GM23338 (cell line): ENCODE measurements at regions not wholly inside any gene's neighbourhood (a gene's known extent, or its start where the extent isn't known, plus 50 kb on each side); places are given as distances from the start of the nearest gene placed in this dataset.

Source experiments
- CTCF ChIP-seq, 2 experiments: fragments of 200-600 bp in 1 of 2; sonication (generic) in 1 of 2; conservative IDR thresholded peaks; 2 replicates each; pipeline versions ENCODE4 v1.5.1 to v1.6.1; 2016 to 2017; ENCODE audit warnings: antibody characterized with exemption in 2 of 2, low read depth in 2 of 2, mild to moderate bottlenecking in 2 of 2, moderate library complexity in 1 of 2
- EZH2 ChIP-seq: fragments of 200-600 bp; sonication (generic); IDR thresholded peaks from one replicate; pipeline ENCODE4 v1.8.0; 2017; ENCODE audit warnings: antibody characterized with exemption, mild to moderate bottlenecking, low read depth; ENCODE audit not compliant: unreplicated experiment
- EZH2phosphoT487 ChIP-seq: fragments of 200-600 bp; sonication (generic); IDR thresholded peaks from one replicate; pipeline ENCODE4 v1.8.1; 2018; ENCODE audit warnings: antibody characterized with exemption; ENCODE audit not compliant: unreplicated experiment
- POLR2AphosphoS5 ChIP-seq: IDR thresholded peaks from 2 replicates; pipeline ENCODE4 v1.6.1; 2016; ENCODE audit warnings: antibody characterized with exemption, low read depth
- REST ChIP-seq: IDR thresholded peaks from one replicate; pipeline ENCODE4 v1.6.1; 2018; ENCODE audit warnings: antibody characterized with exemption; ENCODE audit not compliant: unreplicated experiment
- ZNF114 ChIP-seq: fragments of 250-450 bp; sonication (Bioruptor Pico); IDR thresholded peaks from 2 replicates; pipeline ENCODE4 v1.5.0; 2020; ENCODE audit warnings: mild to moderate bottlenecking, moderate library complexity

- no peak for TF ChIP-seq EZH2
- TF ChIP-seq CTCF (conservative IDR thresholded peaks at IDR 0.05; ENCODE audit: low read depth in 2 of 2): no peak
- no peak for TF ChIP-seq EZH2phosphoT487
- no peak for TF ChIP-seq REST
- no peak for TF ChIP-seq POLR2AphosphoS5
- TF ChIP-seq ZNF114: no peak
Observed at GRCh38 chr20:63121246-63121645, 94.7 kb downstream of the YTHDF1 start.
